ENCODE measurements at regions not wholly inside any gene's neighbourhood (a gene's known extent, or its start where the extent isn't known, plus 50 kb on each side); places are given as distances from the start of the nearest gene placed in this dataset.
"Not testable (repeated sequence)": the region's sequence is repeated elsewhere in the genome, so short reads cannot be mapped to it uniquely, and the experiment has no call there.

DNA sequence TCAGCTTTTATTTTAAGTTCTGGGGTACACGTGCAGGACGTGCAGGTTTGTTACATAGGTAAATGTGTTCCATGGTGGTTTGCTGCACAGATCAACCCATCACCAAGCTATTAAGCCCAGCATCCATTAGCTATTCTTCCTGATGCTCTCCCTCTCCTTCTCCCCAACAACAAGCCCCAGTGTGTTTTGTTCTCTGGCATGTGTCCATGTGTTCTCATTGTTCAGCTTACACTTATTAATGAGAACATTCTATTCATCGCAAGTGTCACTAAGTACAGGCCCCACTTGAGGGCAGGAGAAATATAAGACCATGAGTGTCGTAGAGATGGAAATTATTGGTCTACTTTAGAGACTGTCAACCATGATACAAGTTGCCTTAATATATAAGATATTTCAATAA is 615.1 kb downstream of the CDH8 start:
- DNase-seq = no peak

- no peak for DNase-seq
Observed at GRCh38 chr16:61419791-61420190, 616.4 kb downstream of the CDH8 start.

- DNase-seq = not testable (repeated sequence)
Observed at GRCh38 chr16:61418802-61419201, 617.4 kb downstream of the CDH8 start.

GRCh38 chr16:61415126-61415525 is 621.1 kb downstream of the CDH8 start:
- no peak for DNase-seq

GRCh38 chr16:61413021-61413420 is 623.2 kb downstream of the CDH8 start:
- DNase-seq = no peak

DNA sequence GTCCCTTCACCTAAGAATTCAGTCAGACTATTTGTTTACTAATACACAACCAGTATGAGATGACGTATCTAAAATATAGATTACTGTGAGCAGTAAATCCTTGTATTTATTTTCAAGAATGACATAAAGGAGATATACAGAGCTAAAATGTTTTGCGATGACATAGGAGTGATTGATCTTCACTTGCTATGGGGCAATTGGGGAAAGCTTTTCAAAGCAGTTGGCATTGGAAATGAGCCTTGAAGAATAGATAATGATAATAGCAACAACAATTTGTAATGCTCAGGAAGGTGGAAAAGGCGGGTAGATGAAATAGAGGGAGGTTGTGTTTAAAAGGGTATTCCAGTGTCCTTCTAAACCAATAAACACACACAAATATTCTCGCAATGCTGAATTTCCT is 623.7 kb downstream of the CDH8 start:
- no peak for DNase-seq

GRCh38 chr16:61409604-61410003 is 626.6 kb downstream of the CDH8 start:
- DNase-seq = no peak

DNA sequence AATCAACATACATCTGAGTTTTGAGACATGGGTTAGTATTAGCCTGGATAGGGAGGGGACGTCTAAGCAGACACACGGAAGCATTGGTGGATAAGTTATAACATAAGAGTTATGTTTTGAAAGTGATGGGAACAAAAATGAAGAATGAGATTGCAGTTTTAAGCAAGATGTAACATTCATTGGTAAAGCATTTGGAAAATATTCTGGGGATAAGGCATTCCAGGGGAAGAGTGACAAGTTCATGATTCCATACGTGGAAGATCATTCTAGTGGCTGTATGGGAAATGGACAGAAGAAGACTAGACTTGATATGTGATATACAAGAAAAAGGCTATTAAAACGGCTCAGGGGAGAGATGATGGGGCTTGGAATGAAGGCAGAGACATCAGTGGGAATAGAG is 632.9 kb downstream of the CDH8 start:
- no peak for DNase-seq

GRCh38 chr16:61391896-61392295 is 644.3 kb downstream of the CDH8 start:
- no peak for DNase-seq

GRCh38 chr16:61390965-61391637 is 645.1 kb downstream of the CDH8 start:
- DNase-seq = no peak

DNA sequence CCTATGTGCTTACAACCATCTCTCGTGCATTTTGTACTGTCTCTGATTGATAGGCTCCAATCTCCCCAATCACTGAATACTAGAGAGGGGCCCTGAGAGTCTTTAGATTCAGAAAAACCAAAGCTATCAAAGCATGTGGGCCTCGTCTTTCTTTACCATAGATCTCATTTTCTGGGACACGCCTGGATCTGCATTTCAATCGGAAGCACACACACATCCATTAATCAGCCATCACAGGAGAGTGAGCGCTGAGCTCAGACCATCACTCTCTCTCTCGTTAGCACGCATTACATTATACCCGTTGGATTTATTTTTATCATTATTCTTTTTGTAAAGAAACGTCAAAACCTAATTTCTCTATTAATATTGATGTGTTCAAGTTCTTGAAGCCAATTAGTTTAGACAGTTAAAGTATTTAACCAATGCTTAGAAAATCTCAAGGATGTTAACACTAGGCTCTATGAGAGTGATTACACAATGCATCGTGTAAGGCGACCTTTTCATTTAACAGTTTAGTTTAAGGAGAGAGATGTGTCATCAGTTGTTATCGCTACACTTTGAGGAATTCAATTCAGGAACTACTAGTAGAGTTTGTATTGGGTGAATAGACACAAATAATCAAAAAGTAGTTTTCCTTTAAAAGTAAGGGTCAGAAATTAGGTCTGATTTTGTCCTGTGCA is 650.7 kb downstream of the CDH8 start:
- no peak for DNase-seq

- DNase-seq = no peak
Observed at GRCh38 chr16:61382435-61382834, 653.8 kb downstream of the CDH8 start.

DNA sequence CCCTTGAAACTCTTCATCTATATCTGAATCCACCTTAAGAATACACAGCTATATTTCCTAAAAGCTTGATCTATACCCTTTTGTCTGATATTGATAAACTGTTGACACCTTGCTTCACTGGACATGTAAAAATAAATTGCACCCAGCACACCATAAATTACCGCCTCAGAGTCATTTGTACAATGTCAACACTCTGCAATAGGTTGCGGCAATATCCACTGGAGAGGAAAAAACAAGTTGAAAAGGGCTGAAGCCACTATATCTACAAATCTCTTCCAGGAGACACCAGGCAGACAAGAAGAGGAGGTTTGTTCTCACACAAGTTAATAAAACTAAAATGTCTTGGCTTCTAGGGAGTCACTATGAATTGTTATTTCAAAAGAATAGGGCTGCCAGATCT is 656.9 kb downstream of the CDH8 start:
- DNase-seq = no peak

DNA sequence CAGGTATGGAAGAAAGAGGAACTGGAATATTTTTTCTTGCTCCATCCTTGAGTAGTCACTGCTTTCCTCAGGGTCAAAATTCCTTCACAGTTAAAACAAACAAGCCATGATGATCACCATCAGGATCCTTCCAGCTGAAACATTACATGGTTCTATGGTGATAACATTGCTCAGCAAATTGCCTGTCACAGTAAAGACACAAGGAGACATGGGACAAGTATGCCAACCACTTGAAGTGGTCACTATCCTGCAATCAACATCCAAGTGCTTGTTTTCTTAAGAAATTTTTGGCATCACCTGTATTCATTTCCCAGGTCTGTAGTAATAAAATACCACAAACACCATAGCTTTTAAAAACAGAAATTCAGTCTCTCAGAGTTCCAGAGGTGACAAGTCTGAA is 662.2 kb downstream of the CDH8 start:
- no peak for DNase-seq

GRCh38 chr16:61371881-61372280 is 664.4 kb downstream of the CDH8 start:
- no peak for DNase-seq

- no peak for DNase-seq
Observed at GRCh38 chr16:61371388-61371787, 664.9 kb downstream of the CDH8 start.

- no peak for DNase-seq
Observed at GRCh38 chr16:61370564-61370963, 665.7 kb downstream of the CDH8 start.

DNA sequence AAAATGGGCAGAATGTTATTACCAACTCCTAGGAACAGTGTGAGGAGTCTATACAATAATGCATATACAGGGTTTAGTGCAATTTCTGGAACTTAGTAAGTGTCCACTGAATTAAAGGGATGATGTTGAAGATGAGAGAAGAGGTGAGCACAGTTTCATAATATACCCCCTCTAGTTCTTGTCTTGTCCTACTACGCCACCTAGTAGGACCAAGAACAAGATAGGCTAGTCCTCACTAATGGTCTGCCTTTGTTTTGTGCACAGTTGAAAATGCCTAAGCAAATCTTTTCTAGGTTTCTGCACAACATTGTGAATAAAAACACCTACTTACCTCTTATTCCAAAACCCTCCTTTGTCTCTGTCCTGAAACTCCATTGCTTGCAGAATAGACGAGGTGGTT is 670.2 kb downstream of the CDH8 start:
- DNase-seq = peak; percentile 9

DNA sequence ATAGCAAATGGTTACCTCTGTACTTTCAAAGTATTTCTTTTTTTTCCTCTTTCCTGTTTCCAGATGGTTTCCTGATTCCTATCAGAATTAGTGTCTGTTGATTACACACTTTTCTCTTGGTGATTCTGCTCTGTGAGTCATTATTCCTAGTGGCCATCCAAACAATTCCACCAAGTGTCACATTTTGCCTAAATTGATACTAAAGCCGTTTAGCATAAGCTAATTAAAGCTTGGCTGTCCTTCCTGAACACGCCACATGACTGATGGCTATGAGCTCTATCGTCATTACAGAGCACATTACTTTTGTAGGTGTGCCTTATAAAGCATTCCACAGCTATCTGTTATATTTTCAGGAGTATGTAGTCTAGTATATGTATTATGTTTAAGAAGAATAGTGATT is 671.2 kb downstream of the CDH8 start:
- no peak for DNase-seq

GRCh38 chr16:61362585-61362984 is 673.7 kb downstream of the CDH8 start:
- DNase-seq = peak; percentile 73

DNA sequence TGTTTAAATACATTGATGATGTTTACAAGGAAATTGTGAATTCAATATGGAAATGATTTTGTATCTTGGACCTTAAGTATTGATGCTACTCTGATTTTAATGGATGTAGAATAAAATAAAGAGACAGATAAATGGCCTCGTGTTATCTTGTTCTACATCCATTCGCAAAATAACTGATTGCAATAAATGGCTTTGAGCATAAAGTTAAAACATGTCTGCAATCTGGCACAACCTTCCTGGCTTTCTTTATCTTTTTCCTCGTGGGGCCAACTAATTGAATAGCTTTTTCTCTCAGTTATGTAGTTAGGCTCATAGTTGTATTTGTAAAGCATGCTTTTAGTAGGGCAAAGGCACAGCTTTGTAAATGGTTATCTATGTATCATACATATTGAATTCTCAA is 691.4 kb downstream of the CDH8 start:
- DNase-seq = no peak

- DNase-seq = no peak
Observed at GRCh38 chr16:61332461-61332860, 703.8 kb downstream of the CDH8 start.

GRCh38 chr16:61324044-61324443 is 712.2 kb downstream of the CDH8 start:
- peak; percentile 89 for DNase-seq

DNA sequence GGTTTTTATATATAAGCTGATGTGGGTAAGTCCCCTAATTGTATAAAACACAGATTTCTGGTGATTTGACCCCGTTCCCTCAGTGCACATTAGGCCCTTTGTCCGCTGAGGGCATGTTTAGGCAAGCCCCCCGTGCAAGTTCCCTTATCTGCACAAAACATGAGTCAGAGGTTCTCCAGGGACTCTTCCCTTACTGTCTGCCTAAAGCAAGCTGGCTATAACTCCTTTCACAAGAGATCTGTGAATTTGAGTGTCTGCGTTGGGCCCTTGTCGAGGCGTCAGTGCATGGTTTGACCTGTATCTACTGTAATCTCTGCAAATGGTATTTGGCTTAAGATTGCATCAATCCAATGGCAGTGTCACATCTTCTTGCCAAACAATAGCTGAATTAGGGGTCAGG is 712.8 kb downstream of the CDH8 start:
- DNase-seq = peak; percentile 60

DNA sequence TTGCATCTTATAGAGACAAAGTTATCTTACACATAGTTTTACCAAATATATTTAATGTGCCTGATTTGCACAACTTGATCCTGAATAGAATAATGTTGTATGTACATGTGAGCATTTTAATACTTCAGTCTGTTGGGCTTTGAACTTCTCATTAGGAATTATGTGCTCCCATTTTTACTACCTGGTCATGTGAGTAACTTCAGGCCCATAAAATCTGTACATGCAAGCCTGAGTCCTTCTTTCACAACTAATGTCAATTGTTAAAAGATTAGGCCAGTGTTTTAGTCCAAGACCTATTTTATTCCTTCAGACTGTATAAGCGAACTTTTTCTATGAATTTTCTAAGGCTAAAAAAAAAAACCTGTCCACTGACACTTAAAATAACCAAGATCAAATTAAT is 715.4 kb downstream of the CDH8 start:
- DNase-seq = no peak
